IPS-NIHi7 (cell line): ENCODE measurements at regions not wholly inside any gene's neighbourhood (a gene's known extent, or its start where the extent isn't known, plus 50 kb on each side); places are given as distances from the start of the nearest gene placed in this dataset.
A peak's percentile ranks its signal among the peaks of the same experiment; 100 is the strongest.
"Not testable (repeated sequence)": the region's sequence is repeated elsewhere in the genome, so short reads cannot be mapped to it uniquely, and the experiment has no call there.

ENCODE experiments used
- DNase-seq: peaks from one replicate; pipeline ENCODE4 v3.0.0; 2012; ENCODE audit warnings: mixed read lengths; ENCODE audit errors: extremely low spot score

DNA sequence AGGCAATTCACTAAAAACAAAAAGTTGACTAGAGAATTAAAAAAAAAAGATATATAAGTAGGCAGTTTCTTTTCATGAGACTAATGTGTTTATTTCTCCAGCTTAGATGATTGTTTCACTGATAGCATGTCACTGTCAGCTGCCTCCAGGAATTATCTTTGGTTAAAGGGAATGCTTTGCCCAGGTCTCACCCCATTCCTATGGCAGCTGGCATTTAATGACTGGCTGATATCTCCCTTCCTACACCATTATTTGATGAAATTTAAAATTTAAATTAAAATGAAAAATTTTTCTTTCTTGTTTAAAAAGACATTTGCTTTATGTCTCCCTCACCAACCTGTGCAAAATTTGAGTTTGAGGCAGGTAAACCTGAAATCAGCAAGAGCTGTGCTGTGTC lies 214.5 kb upstream of the PRSS1 start:
- no peak for DNase-seq

- DNase-seq: no peak
Observed at GRCh38 chr7:142533920-142534319, 215.4 kb upstream of the PRSS1 start.

DNA sequence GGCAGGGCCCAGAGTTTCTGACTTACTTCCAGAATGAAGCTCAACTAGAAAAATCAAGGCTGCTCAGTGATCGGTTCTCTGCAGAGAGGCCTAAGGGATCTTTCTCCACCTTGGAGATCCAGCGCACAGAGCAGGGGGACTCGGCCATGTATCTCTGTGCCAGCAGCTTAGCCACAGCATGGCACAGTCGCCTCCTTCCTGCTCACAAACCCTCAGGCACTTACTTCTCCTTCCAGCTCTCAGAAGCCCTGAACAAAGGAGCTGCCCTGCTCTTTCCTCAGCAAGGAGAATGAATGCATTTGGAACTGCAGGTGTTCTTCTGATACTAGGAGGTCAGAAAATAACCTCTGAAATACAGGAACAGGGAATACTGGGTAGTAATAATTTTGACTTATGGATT lies 219.7 kb upstream of the PRSS1 start:
- no peak for DNase-seq

DNA sequence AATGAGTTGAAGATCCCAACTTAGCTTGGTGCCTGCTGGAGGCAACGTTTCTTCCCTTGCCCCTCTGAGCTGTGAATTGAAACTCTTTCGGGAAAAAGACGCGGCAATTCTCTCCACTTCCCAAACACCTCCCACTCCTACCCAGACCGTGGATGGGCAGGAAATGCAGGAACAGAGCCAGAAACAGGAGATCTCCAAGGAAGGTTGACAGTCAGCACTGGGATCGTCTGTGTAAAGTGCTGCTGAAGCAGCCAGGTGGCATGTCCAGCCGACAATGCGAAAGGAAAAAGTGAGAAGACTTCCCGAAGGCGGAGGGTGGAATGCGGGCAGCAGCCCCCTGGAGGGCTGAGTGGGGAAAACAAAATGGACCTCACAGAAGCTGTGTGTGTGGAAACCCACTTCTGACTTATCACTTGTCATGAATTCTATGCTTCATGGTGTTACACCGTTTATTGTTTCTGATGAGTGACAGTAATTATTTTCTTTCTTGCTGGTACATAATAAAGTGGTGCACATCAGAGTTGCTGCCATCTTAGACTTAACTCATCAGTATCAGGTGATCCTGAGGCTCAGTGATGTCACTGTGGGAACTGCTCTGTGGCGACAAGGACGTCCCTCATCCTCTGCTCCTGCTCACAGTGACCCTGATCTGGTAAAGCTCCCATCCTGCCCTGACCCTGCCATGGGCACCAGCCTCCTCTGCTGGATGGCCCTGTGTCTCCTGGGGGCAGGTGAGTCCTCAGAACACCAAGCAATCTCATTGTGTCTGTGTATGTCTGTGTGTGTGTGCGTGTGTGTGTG lies 220.5 kb upstream of the PRSS1 start:
- peak; percentile 25 for DNase-seq

GRCh38 chr7:142523821-142524460 lies 225.3 kb upstream of the PRSS1 start:
- no peak for DNase-seq

DNA sequence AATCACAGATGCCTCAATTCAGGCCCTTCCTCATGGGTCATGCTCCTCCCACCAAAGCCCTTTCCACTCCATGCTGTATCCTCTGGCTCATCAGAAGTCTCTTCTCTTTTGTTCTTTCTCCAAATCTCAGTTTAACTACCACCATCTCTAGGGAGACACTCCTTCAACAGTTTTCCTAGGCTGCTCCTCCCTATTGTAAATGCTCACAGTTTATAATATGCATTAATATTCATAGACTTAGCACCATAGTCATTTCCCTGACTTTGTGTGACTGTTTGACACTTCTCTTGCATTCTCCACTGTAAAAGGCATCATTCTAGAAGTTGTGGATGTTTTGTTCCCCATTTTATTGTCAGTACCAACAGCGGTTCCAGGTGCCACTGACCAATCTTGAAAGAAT lies 226.5 kb upstream of the PRSS1 start:
- DNase-seq: no peak

- peak; percentile 35 for DNase-seq
Observed at GRCh38 chr7:142520885-142521284, 228.4 kb upstream of the PRSS1 start.

DNA sequence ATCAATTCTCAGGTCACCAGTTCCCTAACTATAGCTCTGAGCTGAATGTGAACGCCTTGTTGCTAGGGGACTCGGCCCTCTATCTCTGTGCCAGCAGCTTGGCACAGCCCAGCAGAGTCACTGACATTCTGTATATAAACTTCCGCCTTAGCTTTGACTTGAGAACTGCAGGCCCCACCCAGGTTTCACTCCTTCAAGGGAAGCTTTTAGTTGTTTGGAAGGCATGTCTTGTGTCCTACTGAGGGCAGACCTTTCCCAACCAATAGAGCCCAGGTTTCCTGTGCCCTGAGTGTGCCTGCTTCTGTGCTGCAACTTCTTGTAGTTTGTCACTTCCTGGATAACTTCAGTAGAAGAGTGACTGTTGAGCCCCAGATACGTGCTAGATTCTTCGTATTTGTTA lies 228.8 kb upstream of the PRSS1 start:
- DNase-seq: not testable (repeated sequence)

DNA sequence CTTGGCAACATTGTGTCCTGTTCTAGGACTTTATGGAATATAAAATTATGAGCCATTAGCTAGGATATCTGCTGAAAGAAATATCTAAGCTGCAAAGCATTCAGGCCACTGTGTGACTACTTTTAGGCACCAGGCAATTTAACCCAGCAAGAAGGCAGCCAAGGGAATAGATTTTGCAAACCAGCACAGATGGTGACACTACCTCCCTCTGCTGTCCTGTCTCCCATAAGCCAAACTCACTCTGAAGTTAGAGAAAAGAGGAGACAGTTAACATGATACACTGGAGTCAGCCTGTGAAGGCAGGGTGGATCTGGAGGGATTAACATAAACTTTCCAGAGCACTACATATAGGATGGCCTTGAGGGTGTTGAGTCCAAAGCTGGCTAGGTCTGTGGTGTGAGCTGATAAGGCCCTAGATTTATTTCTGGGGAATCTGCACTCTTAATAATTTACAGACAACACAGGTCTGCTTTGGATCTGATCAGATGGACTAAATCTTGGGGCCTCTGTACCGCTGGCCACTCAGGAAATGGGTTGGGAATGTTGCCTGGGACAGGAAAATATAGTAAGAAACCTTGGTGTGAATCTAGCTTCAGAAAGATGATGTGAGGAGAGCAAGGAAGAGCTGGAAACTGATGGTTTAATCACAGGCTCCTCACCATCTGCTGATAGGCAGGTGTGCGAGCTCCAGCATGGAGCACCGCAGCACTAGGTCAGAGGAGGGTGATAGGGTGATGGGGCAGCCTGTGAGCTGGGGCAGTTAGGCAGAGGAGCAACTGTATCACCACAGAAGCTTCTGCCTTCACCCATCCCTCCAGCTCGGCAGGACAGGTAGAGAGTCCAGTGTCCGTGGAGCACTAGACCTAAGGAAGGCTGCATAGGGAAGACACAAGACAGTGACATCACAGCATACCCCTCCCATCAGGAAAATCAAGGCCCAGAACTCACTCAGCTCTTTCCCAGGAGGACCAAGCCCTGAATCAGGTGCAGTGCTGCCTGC lies 229.9 kb upstream of the PRSS1 start:
- no peak for DNase-seq

- DNase-seq: peak; percentile 71
Observed at GRCh38 chr7:142516038-142516501, 233.2 kb upstream of the PRSS1 start.

GRCh38 chr7:142514716-142515115 lies 234.6 kb upstream of the PRSS1 start:
- not testable (repeated sequence) for DNase-seq

GRCh38 chr7:142513178-142513955 lies 235.9 kb upstream of the PRSS1 start:
- no peak for DNase-seq

DNA sequence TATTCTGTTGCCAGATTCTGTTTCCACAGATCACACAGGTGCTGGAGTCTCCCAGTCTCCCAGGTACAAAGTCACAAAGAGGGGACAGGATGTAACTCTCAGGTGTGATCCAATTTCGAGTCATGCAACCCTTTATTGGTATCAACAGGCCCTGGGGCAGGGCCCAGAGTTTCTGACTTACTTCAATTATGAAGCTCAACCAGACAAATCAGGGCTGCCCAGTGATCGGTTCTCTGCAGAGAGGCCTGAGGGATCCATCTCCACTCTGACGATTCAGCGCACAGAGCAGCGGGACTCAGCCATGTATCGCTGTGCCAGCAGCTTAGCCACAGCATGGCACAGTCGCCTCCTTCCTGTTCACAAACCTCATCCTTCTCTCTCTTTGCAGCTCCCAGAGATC lies 237.5 kb upstream of the PRSS1 start:
- no peak for DNase-seq

GRCh38 chr7:142511374-142511773 lies 237.9 kb upstream of the PRSS1 start:
- no peak for DNase-seq

DNA sequence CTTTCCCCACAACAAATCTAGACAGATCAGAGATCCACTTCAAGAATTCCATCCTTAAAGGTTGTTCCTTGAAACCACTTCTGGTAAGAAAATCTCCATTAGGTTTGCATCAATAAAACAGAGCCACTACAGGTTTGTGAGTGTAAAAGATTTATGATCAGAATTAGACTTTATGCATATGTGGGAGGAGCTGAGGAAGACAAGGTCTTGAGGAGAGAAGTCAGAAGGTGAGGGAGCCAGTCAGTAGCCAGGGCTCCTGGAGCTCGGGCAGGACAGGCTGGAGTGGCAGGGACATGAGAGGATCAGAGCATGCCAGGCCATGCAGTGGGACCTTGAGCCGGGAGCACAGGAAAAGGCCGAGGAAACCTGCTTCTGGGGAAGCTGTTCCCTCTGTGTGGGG lies 240.0 kb upstream of the PRSS1 start:
- DNase-seq: not testable (repeated sequence)

- no peak for DNase-seq
Observed at GRCh38 chr7:142508251-142508650, 241.0 kb upstream of the PRSS1 start.

DNA sequence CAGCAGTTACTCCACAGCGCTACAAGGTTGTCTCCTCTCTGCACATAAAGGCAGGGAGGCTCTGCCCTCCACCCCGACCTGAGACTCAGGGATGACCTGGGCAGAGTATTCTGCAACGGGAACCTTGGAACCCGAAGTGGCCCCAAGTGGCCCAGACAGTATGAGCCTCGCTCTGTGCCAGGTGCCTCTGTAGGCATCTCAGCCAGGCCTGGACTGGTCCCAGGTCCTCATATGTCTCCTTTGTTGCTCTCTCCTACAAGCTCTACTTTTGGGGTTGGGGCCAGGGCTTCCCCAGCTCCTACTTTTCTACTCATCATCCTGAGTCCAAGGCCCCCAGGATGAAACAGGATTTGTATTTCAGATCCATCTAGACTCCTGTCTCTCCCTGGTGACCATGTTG lies 241.5 kb upstream of the PRSS1 start:
- DNase-seq: no peak

- DNase-seq: not testable (repeated sequence)
Observed at GRCh38 chr7:142507066-142507465, 242.2 kb upstream of the PRSS1 start.

- DNase-seq: no peak
Observed at GRCh38 chr7:142506601-142507000, 242.7 kb upstream of the PRSS1 start.

DNA sequence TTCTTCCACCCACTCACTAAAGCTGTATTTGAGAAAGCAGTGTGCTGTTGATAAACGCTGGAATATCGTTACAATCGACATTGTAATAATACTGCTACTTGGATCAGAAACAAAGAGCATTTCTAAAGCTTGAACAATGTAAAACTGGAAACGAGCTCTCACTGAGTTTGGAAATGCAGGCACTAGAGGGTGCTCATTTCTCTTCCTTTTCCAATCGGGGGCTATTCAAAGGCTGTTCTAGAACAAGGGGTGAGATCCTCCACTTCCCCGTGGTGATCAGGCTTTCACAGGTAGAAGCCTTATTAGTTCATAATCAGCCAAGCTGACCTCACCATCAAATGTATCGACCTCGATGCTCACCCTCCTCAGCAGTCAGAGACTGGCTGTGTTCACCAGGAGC lies 245.3 kb upstream of the PRSS1 start:
- DNase-seq: not testable (repeated sequence)

GRCh38 chr7:142503036-142503435 lies 245.2 kb upstream of the PRSS58 start:
- no peak for DNase-seq
